Thymus (tissue), 11 donors: ENCODE measurements at regions not wholly inside any gene's neighbourhood (a gene's known extent, or its start where the extent isn't known, plus 50 kb on each side); places are given as distances from the start of the nearest gene placed in this dataset.

ENCODE experiments used
- DNase-seq, 9 donors: peaks; one replicate each; pipeline ENCODE4 v3.0.0-alpha.2; 2013; ENCODE audit warnings: low spot score in 9 of 9, low read depth in 6 of 9, missing footprints in 1 of 9
- H3K27ac ChIP-seq, 2 donors: one replicate each; pipeline ENCODE4 v1.5.1; 2013; ENCODE audit warnings: control low read depth in 1 of 2, low read depth in 1 of 2, low read length in 1 of 2, mild to moderate bottlenecking in 1 of 2, moderate library complexity in 1 of 2
- H3K27me3 ChIP-seq, 2 donors: one replicate each; pipeline ENCODE4 v1.5.1; 2013; ENCODE audit warnings: low read length in 1 of 2; ENCODE audit not compliant: control insufficient read depth in 2 of 2, insufficient read depth in 1 of 2
- H3K36me3 ChIP-seq, 2 donors: one replicate each; pipeline ENCODE4 v1.5.1; 2013; ENCODE audit warnings: low read length in 1 of 2, mild to moderate bottlenecking in 1 of 2, moderate library complexity in 1 of 2; ENCODE audit not compliant: control insufficient read depth in 2 of 2, insufficient read depth in 2 of 2
- H3K4me1 ChIP-seq, 2 donors: one replicate each; pipeline ENCODE4 v1.5.1; 2013; ENCODE audit warnings: low read length in 2 of 2; ENCODE audit not compliant: control insufficient read depth in 2 of 2, insufficient read depth in 2 of 2
- H3K4me3 ChIP-seq, 2 donors: one replicate each; pipeline ENCODE4 v1.5.1; 2013; ENCODE audit warnings: low read length in 2 of 2, control low read depth in 1 of 2, mild to moderate bottlenecking in 1 of 2
- H3K9me3 ChIP-seq, 2 donors: one replicate each; pipeline ENCODE4 v1.5.1; 2013; ENCODE audit warnings: low read length in 1 of 2, mild to moderate bottlenecking in 1 of 2; ENCODE audit not compliant: control insufficient read depth in 2 of 2, insufficient read depth in 1 of 2
- WGBS: extraction: QIAGEN DNeasy Blood & Tissue Kit; methylation state at CpG from one replicate; pipeline ENCODE4 v1.1.7; 2013; 5-methylcytosine and 5-hydroxymethylcytosine counted together
- donor health status: healthy.

GRCh38 chr11:110886288-110886970 lies 174.2 kb upstream of the ARHGAP20 start:
- 92% methylated on average over 3 of the region's 3 CpGs for WGBS
- Histone ChIP-seq H3K36me3 (no peaks in the 10 kb centered on the region), H3K27me3 (no peaks in the 10 kb centered on the region), H3K4me3 (no peak overlapping the region), H3K9me3 (no peaks in the 10 kb centered on the region), H3K27ac (no peak overlapping the region), H3K4me1 (no peaks in the 10 kb centered on the region)
- DNase-seq = no peak

GRCh38 chr11:110883256-110883655 lies 171.0 kb upstream of the ARHGAP20 start:
- Histone ChIP-seq H3K4me3 (no peak overlapping the region), H3K36me3 (no peaks in the 10 kb centered on the region), H3K27me3 (no peaks in the 10 kb centered on the region), H3K4me1 (no peaks in the 10 kb centered on the region), H3K9me3 (no peaks in the 10 kb centered on the region), H3K27ac (no peak overlapping the region)
- 93% methylated on average over 3 of the region's 3 CpGs for WGBS
- DNase-seq = no peak

GRCh38 chr11:110878513-110878912 lies 166.3 kb upstream of the ARHGAP20 start:
- Histone ChIP-seq H3K27me3 (no peaks in the 10 kb centered on the region), H3K4me1 (no peaks in the 10 kb centered on the region), H3K27ac (no peak overlapping the region), H3K4me3 (no peak overlapping the region), H3K36me3 (no peaks in the 10 kb centered on the region), H3K9me3 (no peaks in the 10 kb centered on the region)
- 98% methylated on average over 1 of the region's 1 CpG for WGBS
- no peak for DNase-seq

GRCh38 chr11:110874437-110875030 lies 162.3 kb upstream of the ARHGAP20 start:
- no peak overlapping the region for H3K4me3 ChIP-seq
- no peaks in the 10 kb centered on the region for H3K4me1 ChIP-seq
- no peaks in the 10 kb centered on the region for H3K27me3 ChIP-seq
- H3K36me3 ChIP-seq = no peaks in the 10 kb centered on the region
- no peak overlapping the region for H3K27ac ChIP-seq
- 92% methylated on average over 5 of the region's 5 CpGs for WGBS
- H3K9me3 ChIP-seq = no peaks in the 10 kb centered on the region
- no peak for DNase-seq

- no peaks in the 10 kb centered on the region for H3K27me3 ChIP-seq
- H3K27ac ChIP-seq = no peak overlapping the region
- 100% methylated on average over 1 of the region's 1 CpG for WGBS
- H3K4me3 ChIP-seq = no peak overlapping the region
- H3K4me1 ChIP-seq = no peaks in the 10 kb centered on the region
- no peak for DNase-seq
- H3K9me3 ChIP-seq = no peaks in the 10 kb centered on the region
- H3K36me3 ChIP-seq = no peaks in the 10 kb centered on the region
These were observed 161.7 kb upstream of the ARHGAP20 start for GRCh38 chr11:110873975-110874374.

- Histone ChIP-seq H3K27ac (no peak overlapping the region), H3K27me3 (no peaks in the 10 kb centered on the region), H3K4me1 (no peaks in the 10 kb centered on the region), H3K36me3 (no peaks in the 10 kb centered on the region), H3K4me3 (no peak overlapping the region), H3K9me3 (no peaks in the 10 kb centered on the region)
- no peak for DNase-seq
- 89% methylated on average over 5 of the region's 5 CpGs for WGBS
These were observed 158.7 kb upstream of the ARHGAP20 start for GRCh38 chr11:110870816-110871522.

- H3K4me1 ChIP-seq = no peaks in the 10 kb centered on the region
- H3K4me3 ChIP-seq = no peak overlapping the region
- no peaks in the 10 kb centered on the region for H3K27me3 ChIP-seq
- no peak overlapping the region for H3K27ac ChIP-seq
- WGBS = 95% methylated on average over 4 of the region's 4 CpGs
- no peaks in the 10 kb centered on the region for H3K9me3 ChIP-seq
- no peaks in the 10 kb centered on the region for H3K36me3 ChIP-seq
- DNase-seq = no peak
These were observed 155.7 kb upstream of the ARHGAP20 start for GRCh38 chr11:110867951-110868350.

DNA sequence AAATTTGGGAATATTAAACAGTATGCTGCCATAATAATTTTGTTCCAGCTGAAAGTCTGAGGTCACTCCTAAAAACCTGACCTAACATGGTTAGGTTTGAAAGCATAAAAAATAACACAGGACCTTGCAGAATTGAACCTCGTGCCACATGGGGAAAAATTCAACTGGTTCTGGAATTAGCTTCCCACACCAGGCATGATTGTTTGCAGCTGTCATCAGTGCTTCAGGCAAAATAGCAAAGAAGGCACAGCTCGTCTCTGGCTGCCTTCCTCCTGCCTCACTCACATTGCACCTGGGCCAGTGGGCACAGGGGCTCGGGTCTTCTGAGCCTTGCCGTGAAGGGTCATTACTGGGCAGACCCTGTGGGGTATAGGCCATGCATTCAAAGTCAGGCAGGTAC lies 153.8 kb upstream of the ARHGAP20 start:
- Histone ChIP-seq H3K4me3 (no peak overlapping the region), H3K36me3 (no peaks in the 10 kb centered on the region), H3K27me3 (no peaks in the 10 kb centered on the region), H3K4me1 (no peaks in the 10 kb centered on the region), H3K9me3 (no peaks in the 10 kb centered on the region), H3K27ac (no peak overlapping the region)
- 95% methylated on average over 4 of the region's 4 CpGs for WGBS
- DNase-seq = no peak

GRCh38 chr11:110862407-110862806 lies 150.2 kb upstream of the ARHGAP20 start:
- WGBS = 98% methylated on average over 2 of the region's 2 CpGs

More at GRCh38 chr11:110862407-110862806, 150.2 kb upstream of the ARHGAP20 start:
- Histone ChIP-seq H3K27me3 (no peaks in the 10 kb centered on the region), H3K9me3 (no peaks in the 10 kb centered on the region), H3K4me3 (no peak overlapping the region), H3K27ac (no peak overlapping the region), H3K36me3 (no peaks in the 10 kb centered on the region), H3K4me1 (no peaks in the 10 kb centered on the region)
- no peak for DNase-seq
